Ishikawa (cell line): ENCODE measurements at regions not wholly inside any gene's neighbourhood (a gene's known extent, or its start where the extent isn't known, plus 50 kb on each side); places are given as distances from the start of the nearest gene placed in this dataset.

ENCODE experiments used
- CEBPB ChIP-seq: IDR thresholded peaks from 2 replicates; pipeline ENCODE4 v1.6.1; 2012
- CREB1 ChIP-seq: IDR thresholded peaks from 2 replicates; pipeline ENCODE4 v1.6.1; 2012; ENCODE audit warnings: low read depth
- EGR1 ChIP-seq: IDR thresholded peaks from 2 replicates; pipeline ENCODE4 v1.6.1; 2012
- EP300 ChIP-seq: IDR thresholded peaks from 2 replicates; pipeline ENCODE4 v1.6.1; 2012; ENCODE audit warnings: borderline replicate concordance
- FOXM1 ChIP-seq: IDR thresholded peaks from 2 replicates; pipeline ENCODE4 v1.6.1; 2012; ENCODE audit warnings: low read depth, borderline replicate concordance
- MAX ChIP-seq: IDR thresholded peaks from 2 replicates; pipeline ENCODE4 v1.6.1; 2012
- NFIC ChIP-seq: IDR thresholded peaks from 2 replicates; pipeline ENCODE4 v1.6.1; 2012
- RAD21 ChIP-seq: IDR thresholded peaks from 2 replicates; pipeline ENCODE4 v1.6.1; 2012; ENCODE audit warnings: low read depth
- TAF1 ChIP-seq: IDR thresholded peaks from 2 replicates; pipeline ENCODE4 v1.6.1; 2012; ENCODE audit warnings: low read depth, mild to moderate bottlenecking
- TCF12 ChIP-seq: IDR thresholded peaks from 2 replicates; pipeline ENCODE4 v1.6.1; 2012; ENCODE audit warnings: low read depth
- TEAD4 ChIP-seq: IDR thresholded peaks from 2 replicates; pipeline ENCODE4 v1.6.1; 2012
- YY1 ChIP-seq: IDR thresholded peaks from 2 replicates; pipeline ENCODE4 v1.6.1; 2012; ENCODE audit warnings: low read depth
- ZBTB7A ChIP-seq: IDR thresholded peaks from 2 replicates; pipeline ENCODE4 v1.6.1; 2012; ENCODE audit warnings: low read depth
- TF ChIP-seq, protein P1 (sequence below): IDR thresholded peaks from 2 replicates; pipeline ENCODE4 v1.6.1; 2012; ENCODE audit warnings: low read depth, mild to moderate bottlenecking
- TF ChIP-seq, protein P2 (sequence below): IDR thresholded peaks from 2 replicates; pipeline ENCODE4 v1.6.1; 2012

GRCh38 chr14:41409806-41410205 lies 196.9 kb upstream of the LRFN5 start:
- TF ChIP-seq NFIC = no peak

- TF ChIP-seq RAD21 (no peak), EGR1 (no peak), YY1 (no peak), MAX (no peak), NFIC (no peak), TEAD4 (no peak), CEBPB (no peak), TAF1 (no peak), FOXM1 (no peak), CREB1 (no peak), EP300 (no peak), ZBTB7A (no peak), TCF12 (no peak)
- TF ChIP-seq, protein P1, sequence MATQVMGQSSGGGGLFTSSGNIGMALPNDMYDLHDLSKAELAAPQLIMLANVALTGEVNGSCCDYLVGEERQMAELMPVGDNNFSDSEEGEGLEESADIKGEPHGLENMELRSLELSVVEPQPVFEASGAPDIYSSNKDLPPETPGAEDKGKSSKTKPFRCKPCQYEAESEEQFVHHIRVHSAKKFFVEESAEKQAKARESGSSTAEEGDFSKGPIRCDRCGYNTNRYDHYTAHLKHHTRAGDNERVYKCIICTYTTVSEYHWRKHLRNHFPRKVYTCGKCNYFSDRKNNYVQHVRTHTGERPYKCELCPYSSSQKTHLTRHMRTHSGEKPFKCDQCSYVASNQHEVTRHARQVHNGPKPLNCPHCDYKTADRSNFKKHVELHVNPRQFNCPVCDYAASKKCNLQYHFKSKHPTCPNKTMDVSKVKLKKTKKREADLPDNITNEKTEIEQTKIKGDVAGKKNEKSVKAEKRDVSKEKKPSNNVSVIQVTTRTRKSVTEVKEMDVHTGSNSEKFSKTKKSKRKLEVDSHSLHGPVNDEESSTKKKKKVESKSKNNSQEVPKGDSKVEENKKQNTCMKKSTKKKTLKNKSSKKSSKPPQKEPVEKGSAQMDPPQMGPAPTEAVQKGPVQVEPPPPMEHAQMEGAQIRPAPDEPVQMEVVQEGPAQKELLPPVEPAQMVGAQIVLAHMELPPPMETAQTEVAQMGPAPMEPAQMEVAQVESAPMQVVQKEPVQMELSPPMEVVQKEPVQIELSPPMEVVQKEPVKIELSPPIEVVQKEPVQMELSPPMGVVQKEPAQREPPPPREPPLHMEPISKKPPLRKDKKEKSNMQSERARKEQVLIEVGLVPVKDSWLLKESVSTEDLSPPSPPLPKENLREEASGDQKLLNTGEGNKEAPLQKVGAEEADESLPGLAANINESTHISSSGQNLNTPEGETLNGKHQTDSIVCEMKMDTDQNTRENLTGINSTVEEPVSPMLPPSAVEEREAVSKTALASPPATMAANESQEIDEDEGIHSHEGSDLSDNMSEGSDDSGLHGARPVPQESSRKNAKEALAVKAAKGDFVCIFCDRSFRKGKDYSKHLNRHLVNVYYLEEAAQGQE = no peak
- TF ChIP-seq, protein P2, sequence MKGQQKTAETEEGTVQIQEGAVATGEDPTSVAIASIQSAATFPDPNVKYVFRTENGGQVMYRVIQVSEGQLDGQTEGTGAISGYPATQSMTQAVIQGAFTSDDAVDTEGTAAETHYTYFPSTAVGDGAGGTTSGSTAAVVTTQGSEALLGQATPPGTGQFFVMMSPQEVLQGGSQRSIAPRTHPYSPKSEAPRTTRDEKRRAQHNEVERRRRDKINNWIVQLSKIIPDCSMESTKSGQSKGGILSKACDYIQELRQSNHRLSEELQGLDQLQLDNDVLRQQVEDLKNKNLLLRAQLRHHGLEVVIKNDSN = no peak
Measured at GRCh38 chr14:41404126-41404525, 202.6 kb upstream of the LRFN5 start.

DNA sequence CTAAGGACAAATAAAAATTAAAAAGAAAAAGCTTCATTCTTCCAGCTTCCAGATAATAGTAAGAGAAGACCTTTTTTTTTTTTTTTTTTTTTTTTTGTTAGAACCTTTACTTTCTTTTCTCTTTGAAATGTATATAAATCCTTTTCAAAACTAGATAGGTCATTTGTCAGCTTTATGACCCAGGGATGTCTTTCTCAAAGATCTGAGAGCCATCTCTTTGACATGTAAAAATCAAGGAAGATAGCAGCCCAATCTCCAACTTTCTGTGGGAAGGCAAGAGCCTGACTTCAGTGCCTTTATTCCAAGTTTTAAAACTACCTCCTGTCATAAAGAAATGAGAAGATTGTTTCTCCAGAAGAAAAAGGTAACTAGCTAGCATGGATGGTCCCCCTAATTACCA lies 203.3 kb upstream of the LRFN5 start:
- TF ChIP-seq EGR1 = no peak
- no peak for TF ChIP-seq CREB1
- TF ChIP-seq RAD21 = no peak
- TF ChIP-seq, protein P2 = no peak
- TF ChIP-seq ZBTB7A = no peak
- TF ChIP-seq CEBPB = no peak
- no peak for TF ChIP-seq EP300
- no peak for TF ChIP-seq YY1
- no peak for TF ChIP-seq TEAD4
- TF ChIP-seq NFIC = no peak
- TF ChIP-seq TCF12 = no peak
- no peak for TF ChIP-seq TAF1
- TF ChIP-seq, protein P1 = no peak
- TF ChIP-seq MAX = no peak
- TF ChIP-seq FOXM1 = no peak

- TF ChIP-seq ZBTB7A = no peak
- TF ChIP-seq RAD21 = no peak
- TF ChIP-seq YY1 = no peak
- TF ChIP-seq MAX = no peak
- TF ChIP-seq, protein P2 = no peak
- TF ChIP-seq FOXM1 = no peak
- TF ChIP-seq TCF12 = no peak
- no peak for TF ChIP-seq TEAD4
- TF ChIP-seq TAF1 = no peak
- no peak for TF ChIP-seq EGR1
- no peak for TF ChIP-seq EP300
Measured at GRCh38 chr14:41397926-41398325, 208.8 kb upstream of the LRFN5 start.

DNA sequence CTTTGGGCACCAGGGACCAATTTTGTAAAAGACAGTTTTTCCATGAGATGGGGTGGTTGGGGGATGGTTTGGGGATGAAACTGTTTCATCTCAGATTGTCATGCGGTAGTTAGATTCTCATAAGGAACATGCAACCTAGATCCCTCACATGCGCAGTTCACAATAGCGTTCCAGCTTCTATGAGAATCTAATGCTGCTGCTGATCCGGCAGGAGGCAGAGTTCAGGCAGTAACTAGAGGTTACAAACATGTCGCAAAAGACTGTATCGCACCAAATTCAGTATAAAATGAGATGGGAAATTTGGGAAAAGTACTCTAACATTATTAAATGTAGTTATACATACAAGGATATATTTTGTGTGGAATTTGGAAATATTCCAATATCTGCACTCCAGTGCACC lies 213.2 kb upstream of the LRFN5 start:
- TF ChIP-seq, protein P1 = no peak
- no peak for TF ChIP-seq TAF1
- no peak for TF ChIP-seq CREB1
- no peak for TF ChIP-seq EP300
- TF ChIP-seq NFIC = no peak
- TF ChIP-seq MAX = no peak
- TF ChIP-seq CEBPB = no peak
- no peak for TF ChIP-seq YY1
- no peak for TF ChIP-seq TEAD4
